ENCODE measurements at regions not wholly inside any gene's neighbourhood (a gene's known extent, or its start where the extent isn't known, plus 50 kb on each side); places are given as distances from the start of the nearest gene placed in this dataset.
"Not testable (repeated sequence)": the region's sequence is repeated elsewhere in the genome, so short reads cannot be mapped to it uniquely, and the experiment has no call there.

GRCh38 chr2:142827170-142827569, 50.3 kb upstream of the KYNU start:
- no peak for DNase-seq

GRCh38 chr2:142825861-142826260, 51.6 kb upstream of the KYNU start:
- no peak for DNase-seq

GRCh38 chr2:142824756-142825155, 52.7 kb upstream of the KYNU start:
- no peak for DNase-seq

GRCh38 chr2:142822190-142822589, 55.3 kb upstream of the KYNU start:
- no peak for DNase-seq

- no peak for DNase-seq
These were observed 58.1 kb upstream of the KYNU start for GRCh38 chr2:142819411-142819810.

- no peak for DNase-seq
These were observed 62.1 kb upstream of the KYNU start for GRCh38 chr2:142815375-142815774.

- DNase-seq: no peak
These were observed 63.3 kb upstream of the KYNU start for GRCh38 chr2:142813830-142814829.

GRCh38 chr2:142811644-142812043, 65.8 kb upstream of the KYNU start:
- DNase-seq: not testable (repeated sequence)

- DNase-seq: no peak
These were observed 72.2 kb upstream of the KYNU start for GRCh38 chr2:142805244-142805643.

GRCh38 chr2:142803158-142803557, 74.3 kb upstream of the KYNU start:
- DNase-seq: no peak

- DNase-seq: no peak
These were observed 80.9 kb upstream of the KYNU start for GRCh38 chr2:142796588-142796987.

GRCh38 chr2:142796161-142796560, 81.3 kb upstream of the KYNU start:
- no peak for DNase-seq

- DNase-seq: no peak
These were observed 82.6 kb upstream of the KYNU start for GRCh38 chr2:142794850-142795249.

GRCh38 chr2:142792328-142792727, 85.1 kb upstream of the KYNU start:
- DNase-seq: not testable (repeated sequence)

GRCh38 chr2:142791335-142791734, 86.1 kb upstream of the KYNU start:
- DNase-seq: no peak

- DNase-seq: no peak
These were observed 90.4 kb upstream of the KYNU start for GRCh38 chr2:142786918-142787702.

- DNase-seq: no peak
These were observed 94.5 kb upstream of the KYNU start for GRCh38 chr2:142782942-142783443.

GRCh38 chr2:142781146-142781545, 96.3 kb upstream of the KYNU start:
- no peak for DNase-seq

GRCh38 chr2:142778289-142778688, 99.2 kb upstream of the KYNU start:
- DNase-seq: no peak

- DNase-seq: no peak
These were observed 99.7 kb upstream of the KYNU start for GRCh38 chr2:142777742-142778141.

- DNase-seq: no peak
These were observed 107.7 kb upstream of the KYNU start for GRCh38 chr2:142769761-142770160.

GRCh38 chr2:142767847-142768246, 109.6 kb upstream of the KYNU start:
- no peak for DNase-seq

- DNase-seq: no peak
These were observed 118.5 kb upstream of the KYNU start for GRCh38 chr2:142758973-142759372.

GRCh38 chr2:142757111-142757510, 120.4 kb upstream of the KYNU start:
- no peak for DNase-seq
